Keratinocyte (primary cell): ENCODE measurements at regions not wholly inside any gene's neighbourhood (a gene's known extent, or its start where the extent isn't known, plus 50 kb on each side); places are given as distances from the start of the nearest gene placed in this dataset.
A peak's percentile ranks its signal among the peaks of the same experiment; 100 is the strongest.

ENCODE experiments used
- DNase-seq: peaks from one replicate; pipeline ENCODE4 v3.0.0-alpha.2; 2011; ENCODE audit warnings: low read depth, missing footprints, low spot score
- FAIRE-seq: peaks from 2 replicates; lab custom pipeline; 2011; peaks lifted over from hg19 to GRCh38; lab: Jason Lieb, UNC
- H2AFZ ChIP-seq: 2 replicates; pipeline ENCODE4 v1.6.0; 2012; ENCODE audit warnings: low read length, control low read depth, inconsistent platforms; ENCODE audit not compliant: control insufficient read depth
- H3K27ac ChIP-seq: 2 replicates; pipeline ENCODE4 v1.5.1; 2011; ENCODE audit warnings: low read length; ENCODE audit not compliant: control insufficient read depth, insufficient read depth
- H3K27me3 ChIP-seq: 3 replicates; pipeline ENCODE4 v1.6.0; 2011; ENCODE audit warnings: low read length; ENCODE audit not compliant: control insufficient read depth, insufficient read depth; ENCODE audit errors: extremely low read depth
- H3K36me3 ChIP-seq, 2 experiments: 2 replicates in 1 of 2; 3 replicates in 1 of 2; pipeline ENCODE4 v1.5.1; 2011; ENCODE audit warnings: low read length in 2 of 2, mild to moderate bottlenecking in 1 of 2; ENCODE audit not compliant: control insufficient read depth in 2 of 2, insufficient read depth in 2 of 2; ENCODE audit errors: extremely low read depth in 1 of 2
- H3K4me1 ChIP-seq: 3 replicates; pipeline ENCODE4 v1.5.1; 2011; ENCODE audit warnings: low read length; ENCODE audit not compliant: control insufficient read depth, insufficient read depth; ENCODE audit errors: extremely low read depth
- H3K4me2 ChIP-seq: 3 replicates; pipeline ENCODE4 v1.6.0; 2011; ENCODE audit warnings: low read depth, low read length; ENCODE audit not compliant: control insufficient read depth, insufficient read depth; ENCODE audit errors: extremely low read depth
- H3K4me3 ChIP-seq, 3 experiments: fragments of 200-600 bp in 1 of 3; sonication (generic) in 1 of 3; 2 replicates in 2 of 3; 3 replicates in 1 of 3; pipeline ENCODE4 v1.5.1; 2011 to 2016; ENCODE audit warnings: low read length in 3 of 3, mild to moderate bottlenecking in 3 of 3, control low read depth in 2 of 3, inconsistent platforms in 1 of 3, low read depth in 1 of 3, mixed read lengths in 1 of 3, mixed run types in 1 of 3, moderate library complexity in 1 of 3; ENCODE audit not compliant: control insufficient read depth in 2 of 3, insufficient read depth in 2 of 3; ENCODE audit errors: extremely low read depth in 1 of 3
- H3K79me2 ChIP-seq: 2 replicates; pipeline ENCODE4 v1.6.0; 2012; ENCODE audit warnings: low read length; ENCODE audit not compliant: control insufficient read depth, insufficient read depth
- H3K9ac ChIP-seq: 3 replicates; pipeline ENCODE4 v1.6.0; 2011; ENCODE audit warnings: low read length; ENCODE audit not compliant: control insufficient read depth, insufficient read depth; ENCODE audit errors: extremely low read depth
- H3K9me1 ChIP-seq: 3 replicates; pipeline ENCODE4 v1.6.0; 2011; ENCODE audit warnings: low read length; ENCODE audit not compliant: control insufficient read depth, insufficient read depth; ENCODE audit errors: extremely low read depth
- H3K9me3 ChIP-seq: 2 replicates; pipeline ENCODE4 v1.5.1; 2012; ENCODE audit warnings: low read depth, low read length; ENCODE audit not compliant: control insufficient read depth
- H4K20me1 ChIP-seq: 3 replicates; pipeline ENCODE4 v1.6.0; 2011; ENCODE audit warnings: low read length; ENCODE audit not compliant: control insufficient read depth, insufficient read depth; ENCODE audit errors: extremely low read depth
- EZH2 ChIP-seq: IDR thresholded peaks from one replicate; pipeline ENCODE4 v1.6.1; 2012; ENCODE audit warnings: inconsistent platforms, mild to moderate bottlenecking, low read length, moderate library complexity
- dilution Hi-C: fragments of 300-500 bp; cut with MboI; formaldehyde crosslinking; loops from one replicate; pipeline ENCODE4 v1.7.0; 2020; ENCODE audit warnings: low sequenced_read_pairs; ENCODE audit not compliant: extremely low pct_ligation_motif_present
- TF ChIP-seq, protein P1 (sequence below), 3 experiments: IDR thresholded peaks in 1 of 3; conservative IDR thresholded peaks in 1 of 3; optimal IDR thresholded peaks in 1 of 3; 2 replicates in 2 of 3; 3 replicates in 1 of 3; pipeline versions ENCODE3 to v1.5.1; 2011; ENCODE audit warnings: low read length in 3 of 3, mild to moderate bottlenecking in 3 of 3, moderate library complexity in 2 of 3, control low read depth in 1 of 3, inconsistent platforms in 1 of 3; ENCODE audit not compliant: insufficient read depth in 2 of 3; ENCODE audit errors: extremely low read depth in 1 of 3

- peaks cover 7% of the 10 kb centered on the region for H3K4me1 ChIP-seq
- H3K27ac ChIP-seq = no peak overlapping the region
- H3K36me3 ChIP-seq = no peaks in the 10 kb centered on the region
- no peaks in the 10 kb centered on the region for H3K79me2 ChIP-seq
- TF ChIP-seq, protein P1, sequence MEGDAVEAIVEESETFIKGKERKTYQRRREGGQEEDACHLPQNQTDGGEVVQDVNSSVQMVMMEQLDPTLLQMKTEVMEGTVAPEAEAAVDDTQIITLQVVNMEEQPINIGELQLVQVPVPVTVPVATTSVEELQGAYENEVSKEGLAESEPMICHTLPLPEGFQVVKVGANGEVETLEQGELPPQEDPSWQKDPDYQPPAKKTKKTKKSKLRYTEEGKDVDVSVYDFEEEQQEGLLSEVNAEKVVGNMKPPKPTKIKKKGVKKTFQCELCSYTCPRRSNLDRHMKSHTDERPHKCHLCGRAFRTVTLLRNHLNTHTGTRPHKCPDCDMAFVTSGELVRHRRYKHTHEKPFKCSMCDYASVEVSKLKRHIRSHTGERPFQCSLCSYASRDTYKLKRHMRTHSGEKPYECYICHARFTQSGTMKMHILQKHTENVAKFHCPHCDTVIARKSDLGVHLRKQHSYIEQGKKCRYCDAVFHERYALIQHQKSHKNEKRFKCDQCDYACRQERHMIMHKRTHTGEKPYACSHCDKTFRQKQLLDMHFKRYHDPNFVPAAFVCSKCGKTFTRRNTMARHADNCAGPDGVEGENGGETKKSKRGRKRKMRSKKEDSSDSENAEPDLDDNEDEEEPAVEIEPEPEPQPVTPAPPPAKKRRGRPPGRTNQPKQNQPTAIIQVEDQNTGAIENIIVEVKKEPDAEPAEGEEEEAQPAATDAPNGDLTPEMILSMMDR (optimal IDR thresholded peaks at IDR 0.05 in 1 of 3, IDR thresholded peaks at IDR 0.05 in 1 of 3, conservative IDR thresholded peaks at IDR 0.05 in 1 of 3; ENCODE audit: extremely low read depth in 1 of 3, insufficient read depth in 2 of 3, low read length in 3 of 3) = no peak
- TF ChIP-seq EZH2 = no peak
- DNase-seq (no peak), FAIRE-seq (peak; percentile 23)
- no peak overlapping the region for H2AFZ ChIP-seq
- no peaks in the 10 kb centered on the region for H3K27me3 ChIP-seq
- no peak overlapping the region for H3K9ac ChIP-seq
- H3K4me3 ChIP-seq = no peak overlapping the region
- H3K9me1 ChIP-seq = no peaks in the 10 kb centered on the region
- H3K9me3 ChIP-seq = no peaks in the 10 kb centered on the region
- no peak overlapping the region for H3K4me2 ChIP-seq
- no peaks in the 10 kb centered on the region for H4K20me1 ChIP-seq
- dilution Hi-C loops = no loop called here
Measured at GRCh38 chr5:63127054-63127453, 548.4 kb downstream of the LRRC70 start.

GRCh38 chr5:63125862-63126261 is 547.2 kb downstream of the LRRC70 start:
- DNase-seq (no peak), FAIRE-seq (no peak)
- Histone ChIP-seq H3K27ac (no peak overlapping the region), H3K4me3 (no peak overlapping the region), H3K27me3 (no peaks in the 10 kb centered on the region), H3K36me3 (no peaks in the 10 kb centered on the region), H3K9me1 (no peaks in the 10 kb centered on the region), H3K79me2 (no peaks in the 10 kb centered on the region), H4K20me1 (no peaks in the 10 kb centered on the region), H3K9me3 (no peaks in the 10 kb centered on the region), H3K4me2 (no peak overlapping the region), H3K4me1 (peaks cover 3% of the 10 kb centered on the region), H3K9ac (no peak overlapping the region), H2AFZ (no peak overlapping the region)
- dilution Hi-C loops = no loop called here
- TF ChIP-seq, protein P1 (optimal IDR thresholded peaks at IDR 0.05 in 1 of 3, IDR thresholded peaks at IDR 0.05 in 1 of 3, conservative IDR thresholded peaks at IDR 0.05 in 1 of 3; ENCODE audit: extremely low read depth in 1 of 3, insufficient read depth in 2 of 3, low read length in 3 of 3) = peak; percentile 12 to 50 (median 49)
- no peak for TF ChIP-seq EZH2
